HG03095 (cell line): ENCODE measurements at regions not wholly inside any gene's neighbourhood (a gene's known extent, or its start where the extent isn't known, plus 50 kb on each side); places are given as distances from the start of the nearest gene placed in this dataset.

Source experiments
- ATAC-seq: cut with Tn5 transposase; IDR thresholded peaks from one replicate; pipeline ENCODE4 v1.9.1; 2021; ENCODE audit warnings: moderate library complexity; ENCODE audit not compliant: unreplicated experiment

DNA sequence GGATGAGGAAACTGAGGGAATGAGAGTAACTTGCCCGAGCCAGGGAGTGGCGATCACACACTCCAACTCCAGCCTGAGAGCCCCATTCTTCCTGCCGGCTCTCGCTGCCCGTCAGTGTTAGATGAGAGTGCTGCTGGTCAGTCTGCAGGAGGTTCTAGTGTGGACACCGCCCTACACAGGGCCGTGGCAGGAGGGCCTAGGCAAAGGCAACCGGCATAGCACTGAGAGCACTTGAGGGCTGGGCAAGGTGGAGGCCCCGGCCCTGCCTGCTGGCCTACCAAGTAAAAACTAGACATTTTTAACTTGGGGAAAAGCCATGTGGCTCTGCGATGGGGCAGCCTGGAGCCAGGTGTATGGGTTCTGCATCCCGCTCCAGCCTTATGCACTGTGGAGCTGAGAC, 354.8 kb downstream of the SEC14L1 start:
- no peak for ATAC-seq

DNA sequence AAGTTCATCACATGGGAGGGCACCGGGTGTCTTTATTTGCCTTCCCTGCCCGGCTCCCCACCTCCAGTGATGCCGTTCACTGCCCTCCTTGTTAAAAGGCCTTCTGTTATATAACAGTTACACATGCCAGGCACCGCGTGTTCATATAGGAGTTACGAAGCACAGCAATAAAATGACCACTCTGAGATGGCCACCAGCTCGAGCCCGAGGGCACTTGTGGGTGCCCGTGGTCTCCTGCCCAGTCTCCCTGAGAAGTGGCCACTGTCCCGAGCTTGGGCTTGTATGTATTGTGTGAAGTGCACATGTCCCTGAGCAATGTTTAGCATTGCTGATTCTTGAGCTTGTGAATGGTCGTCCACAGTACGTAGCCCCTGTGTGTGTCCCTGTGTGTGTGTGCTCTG, 355.6 kb downstream of the SEC14L1 start:
- ATAC-seq: no peak

- no peak for ATAC-seq
These were observed 356.2 kb downstream of the SEC14L1 start for GRCh38 chr17:77496831-77497577.

DNA sequence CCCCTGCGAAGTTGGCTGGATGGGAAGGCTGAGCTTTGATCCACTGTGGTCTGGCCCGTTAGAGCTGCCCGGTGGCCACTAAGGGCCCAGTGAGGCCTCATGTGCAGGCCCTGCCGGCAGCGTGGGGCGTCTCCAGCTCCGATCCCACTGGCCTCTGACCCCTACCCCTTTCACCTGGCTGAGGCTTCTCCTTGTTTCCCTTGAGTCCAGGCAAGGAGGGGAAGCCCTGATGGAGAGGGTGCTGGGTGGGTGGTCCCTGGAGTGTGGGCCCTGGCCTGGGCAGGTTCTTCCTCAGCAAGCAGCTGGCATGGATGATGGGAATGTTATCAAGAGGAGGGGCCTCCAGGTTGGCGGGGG, 356.8 kb downstream of the SEC14L1 start:
- no peak for ATAC-seq

GRCh38 chr17:77498091-77498741, 357.4 kb downstream of the SEC14L1 start:
- no peak for ATAC-seq

- ATAC-seq: no peak
These were observed 358.3 kb downstream of the SEC14L1 start for GRCh38 chr17:77498791-77499698.

DNA sequence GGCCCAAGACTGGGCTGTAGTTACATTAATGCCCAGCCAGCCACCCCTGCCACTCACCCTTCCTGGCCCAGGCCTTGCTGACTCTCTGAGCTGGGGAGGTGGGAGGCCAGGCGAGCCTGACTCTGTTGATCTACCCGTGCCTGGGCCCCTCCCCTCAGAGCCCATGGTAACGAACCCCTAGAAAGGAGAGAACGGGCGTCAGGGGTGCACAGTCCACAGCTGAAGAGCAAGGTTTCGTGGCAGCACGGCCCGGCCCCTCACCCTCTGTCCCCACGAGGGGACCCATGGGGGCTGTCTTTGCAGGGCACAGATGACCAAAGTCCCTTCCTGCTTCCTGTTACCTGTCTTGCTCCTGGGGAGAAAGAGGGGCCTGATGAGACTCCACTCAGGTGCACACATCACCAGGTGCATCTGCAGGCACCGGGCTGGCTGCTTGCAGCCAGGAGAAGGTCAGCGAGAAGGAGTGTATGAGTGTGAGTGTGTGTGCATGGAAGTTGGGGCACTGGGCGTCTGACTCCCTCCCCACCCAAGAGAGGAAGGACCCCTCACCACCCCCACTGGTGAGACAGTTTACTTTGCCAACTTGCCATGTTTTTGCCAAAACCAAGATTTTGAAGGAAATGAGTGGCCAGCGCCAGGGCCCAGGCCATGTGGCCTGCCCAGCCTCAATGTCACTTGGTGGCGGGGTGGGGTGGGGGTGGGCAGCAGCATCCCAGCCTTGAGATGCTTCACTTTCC, 359.1 kb downstream of the SEC14L1 start:
- ATAC-seq: no peak

- no peak for ATAC-seq
These were observed 360.4 kb downstream of the SEC14L1 start for GRCh38 chr17:77501101-77501566.

- ATAC-seq: no peak
These were observed 361.2 kb downstream of the SEC14L1 start for GRCh38 chr17:77501751-77502625.

DNA sequence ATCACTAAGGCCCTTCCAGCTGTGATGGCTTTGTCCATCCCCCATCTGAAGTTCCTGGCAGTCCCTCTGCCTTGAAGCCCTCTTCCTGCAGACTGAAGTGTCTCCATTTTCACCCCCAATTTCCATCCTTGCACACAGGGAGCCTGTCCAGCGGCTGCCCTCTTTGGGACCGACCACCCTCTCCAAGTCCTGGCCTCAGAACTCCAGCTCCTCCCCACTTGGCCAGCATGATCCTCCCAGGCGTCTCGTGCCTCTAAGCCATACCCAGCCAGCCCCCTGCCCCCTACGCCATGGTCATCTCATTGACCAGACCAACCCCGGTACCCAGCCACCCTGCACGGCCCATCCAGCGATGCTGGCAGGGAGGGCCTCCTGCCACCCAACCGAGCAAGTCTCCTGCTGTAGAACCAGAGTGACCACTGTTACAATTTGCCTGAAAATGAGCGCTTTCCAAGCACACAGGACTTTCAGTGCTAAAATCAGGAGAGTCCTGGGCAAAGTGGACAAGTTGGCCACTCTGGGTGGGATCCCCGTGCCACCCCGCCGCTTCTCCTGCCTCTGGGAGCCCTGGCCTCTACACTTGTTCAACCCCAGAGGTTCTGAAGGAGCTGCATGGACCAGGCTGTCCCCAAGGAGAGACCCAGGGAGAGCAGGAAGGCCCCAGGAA, 362.0 kb downstream of the SEC14L1 start:
- no peak for ATAC-seq

DNA sequence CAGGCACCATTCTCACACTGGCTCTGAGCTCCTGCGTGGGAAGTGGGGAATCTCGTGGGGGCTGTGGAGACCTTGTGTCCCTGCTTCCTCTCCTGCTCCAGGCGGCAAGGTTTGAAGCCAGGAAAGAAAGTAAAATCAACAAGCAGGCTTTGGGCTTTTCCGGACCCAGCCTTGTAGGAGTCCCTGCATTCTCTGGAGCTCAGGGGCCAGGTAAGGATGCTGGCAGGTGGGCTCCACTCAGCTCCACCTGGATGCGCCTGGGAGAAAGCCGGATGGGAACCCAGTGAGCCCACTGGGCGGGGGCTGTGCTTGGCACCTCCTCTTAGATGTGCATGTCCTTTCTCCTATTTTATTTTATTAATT, 362.5 kb downstream of the SEC14L1 start:
- no peak for ATAC-seq

GRCh38 chr17:77503916-77504651, 363.3 kb downstream of the SEC14L1 start:
- ATAC-seq: no peak

DNA sequence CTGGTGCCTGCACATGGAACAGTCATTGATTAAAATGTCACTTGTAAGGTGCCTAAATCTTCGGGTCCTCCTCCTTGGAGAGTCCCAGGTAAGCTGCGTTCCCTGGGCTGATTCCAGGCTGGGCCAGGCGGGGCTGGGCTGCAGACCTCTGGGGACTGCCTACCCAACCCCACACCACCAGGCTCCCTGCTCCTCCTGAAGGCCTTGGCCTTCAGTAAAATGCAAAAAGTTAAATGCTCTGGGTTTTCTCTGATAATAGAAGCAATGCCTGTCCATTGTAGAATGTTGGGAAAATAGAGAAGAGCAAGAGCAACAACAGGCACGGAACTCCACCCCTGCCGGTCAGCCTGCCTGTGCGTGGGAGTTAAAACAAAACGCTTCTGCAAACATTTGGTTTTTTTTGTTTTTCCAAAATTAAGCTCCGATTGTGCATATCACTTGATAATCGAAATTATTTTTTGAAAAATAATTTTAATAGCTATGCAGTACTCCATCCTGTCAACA, 363.9 kb downstream of the SEC14L1 start:
- no peak for ATAC-seq

GRCh38 chr17:77505181-77505639, 364.4 kb downstream of the SEC14L1 start:
- ATAC-seq: no peak

DNA sequence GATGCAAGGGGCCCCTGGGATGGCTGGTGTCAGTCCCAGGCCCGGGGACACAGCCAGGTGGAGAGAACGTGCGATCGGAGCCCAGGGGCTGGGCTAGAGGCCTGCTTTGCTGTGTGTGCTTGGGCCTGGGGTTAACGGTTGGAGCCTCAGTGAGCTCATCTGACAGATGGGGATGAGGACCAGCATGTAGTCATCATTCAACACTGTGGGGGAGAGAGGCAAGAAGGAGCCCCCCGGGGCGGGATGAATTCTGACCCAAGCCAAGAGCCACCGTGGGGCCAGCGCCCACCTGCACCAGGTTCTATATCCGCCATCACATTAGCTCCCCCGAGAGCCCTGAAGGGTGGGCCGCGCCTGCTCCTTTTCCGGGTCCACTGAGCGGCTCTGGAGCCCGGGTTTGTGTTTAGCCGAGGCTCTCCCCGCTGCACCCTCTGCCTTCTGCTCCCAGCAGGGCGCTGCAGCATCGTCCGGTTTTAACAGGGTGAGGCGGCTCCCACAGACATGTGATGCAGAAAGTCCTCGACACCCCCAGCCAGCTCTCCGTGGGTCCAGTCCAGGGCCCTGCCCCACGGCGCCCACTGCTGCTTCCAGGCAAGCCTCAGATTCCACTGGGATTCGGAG, 365.7 kb downstream of the SEC14L1 start:
- ATAC-seq: no peak

- no peak for ATAC-seq
These were observed 366.5 kb downstream of the SEC14L1 start for GRCh38 chr17:77507111-77507885.

DNA sequence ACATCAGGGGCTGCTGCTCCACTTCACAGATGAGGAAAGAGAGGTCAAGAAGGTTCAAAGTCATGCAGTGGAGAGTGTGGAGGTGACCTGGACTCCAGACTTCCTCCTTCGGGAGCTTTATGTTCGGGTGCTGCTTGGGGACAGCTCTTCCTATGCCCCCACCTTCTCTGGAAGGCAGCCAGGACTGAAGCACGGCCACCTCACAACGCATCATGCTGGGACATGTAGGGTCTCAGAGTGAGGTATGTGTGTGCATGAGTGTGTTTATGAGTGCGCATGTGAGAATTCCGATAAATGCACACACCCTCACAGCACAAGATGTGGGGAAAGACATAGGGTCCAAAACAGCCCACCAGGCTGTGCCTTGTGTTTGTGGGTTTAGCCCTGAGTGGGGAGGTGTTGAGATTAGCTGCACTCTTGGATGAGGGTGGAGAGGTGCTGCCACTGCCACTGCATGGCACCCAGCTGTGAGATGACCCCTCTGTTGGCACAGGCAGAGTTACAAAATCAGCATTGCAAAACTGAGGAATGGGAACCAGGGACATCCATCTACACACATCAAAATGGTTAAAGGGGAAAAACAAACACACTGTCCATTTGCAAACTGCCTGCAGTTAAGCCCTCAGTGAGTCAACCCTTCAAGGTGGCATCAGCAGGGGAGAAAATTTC, 367.4 kb downstream of the SEC14L1 start:
- no peak for ATAC-seq
